Limb (tissue), 2 donors: ENCODE measurements at regions not wholly inside any gene's neighbourhood (a gene's known extent, or its start where the extent isn't known, plus 50 kb on each side); places are given as distances from the start of the nearest gene placed in this dataset.
"Not testable (repeated sequence)": the region's sequence is repeated elsewhere in the genome, so short reads cannot be mapped to it uniquely, and the experiment has no call there.

ENCODE experiments used
- DNase-seq, 2 donors: peaks; one replicate each; pipeline ENCODE4 v3.0.0-alpha.2; 2016; ENCODE audit errors: extremely low spot score in 2 of 2

- no peak for DNase-seq
These were observed 118.4 kb upstream of the SGK1 start for GRCh38 chr6:134436281-134436815.

GRCh38 chr6:134435814-134436280, 117.9 kb upstream of the SGK1 start:
- no peak for DNase-seq

- no peak for DNase-seq
These were observed 116.4 kb upstream of the SGK1 start for GRCh38 chr6:134434019-134434942.

GRCh38 chr6:134432036-134432435, 114.1 kb upstream of the SGK1 start:
- DNase-seq: no peak

GRCh38 chr6:134431421-134431859, 113.5 kb upstream of the SGK1 start:
- DNase-seq: no peak

GRCh38 chr6:134429861-134430380, 112.0 kb upstream of the SGK1 start:
- no peak for DNase-seq

GRCh38 chr6:134427721-134428120, 109.8 kb upstream of the SGK1 start:
- DNase-seq: no peak

- no peak for DNase-seq
These were observed 108.7 kb upstream of the SGK1 start for GRCh38 chr6:134426623-134427022.

- DNase-seq: not testable (repeated sequence)
These were observed 108.0 kb upstream of the SGK1 start for GRCh38 chr6:134425917-134426316.

GRCh38 chr6:134425513-134425912, 107.6 kb upstream of the SGK1 start:
- DNase-seq: no peak

GRCh38 chr6:134424798-134425170, 106.9 kb upstream of the SGK1 start:
- no peak for DNase-seq

GRCh38 chr6:134424165-134424797, 106.4 kb upstream of the SGK1 start:
- DNase-seq: no peak

GRCh38 chr6:134422426-134423231, 104.7 kb upstream of the SGK1 start:
- no peak for DNase-seq

- no peak for DNase-seq
These were observed 103.6 kb upstream of the SGK1 start for GRCh38 chr6:134421501-134421900.

GRCh38 chr6:134420614-134421181, 102.8 kb upstream of the SGK1 start:
- DNase-seq: no peak

GRCh38 chr6:134419716-134420115, 101.8 kb upstream of the SGK1 start:
- no peak for DNase-seq

GRCh38 chr6:134416418-134417154, 98.7 kb upstream of the SGK1 start:
- no peak for DNase-seq

- DNase-seq: no peak
These were observed 97.7 kb upstream of the SGK1 start for GRCh38 chr6:134415656-134416055.

- DNase-seq: no peak
These were observed 97.3 kb upstream of the SGK1 start for GRCh38 chr6:134415194-134415593.

GRCh38 chr6:134414793-134415192, 96.9 kb upstream of the SGK1 start:
- DNase-seq: no peak
